ENCODE measurements at regions not wholly inside any gene's neighbourhood (a gene's known extent, or its start where the extent isn't known, plus 50 kb on each side); places are given as distances from the start of the nearest gene placed in this dataset.
"Not testable (repeated sequence)": the region's sequence is repeated elsewhere in the genome, so short reads cannot be mapped to it uniquely, and the experiment has no call there.

DNA sequence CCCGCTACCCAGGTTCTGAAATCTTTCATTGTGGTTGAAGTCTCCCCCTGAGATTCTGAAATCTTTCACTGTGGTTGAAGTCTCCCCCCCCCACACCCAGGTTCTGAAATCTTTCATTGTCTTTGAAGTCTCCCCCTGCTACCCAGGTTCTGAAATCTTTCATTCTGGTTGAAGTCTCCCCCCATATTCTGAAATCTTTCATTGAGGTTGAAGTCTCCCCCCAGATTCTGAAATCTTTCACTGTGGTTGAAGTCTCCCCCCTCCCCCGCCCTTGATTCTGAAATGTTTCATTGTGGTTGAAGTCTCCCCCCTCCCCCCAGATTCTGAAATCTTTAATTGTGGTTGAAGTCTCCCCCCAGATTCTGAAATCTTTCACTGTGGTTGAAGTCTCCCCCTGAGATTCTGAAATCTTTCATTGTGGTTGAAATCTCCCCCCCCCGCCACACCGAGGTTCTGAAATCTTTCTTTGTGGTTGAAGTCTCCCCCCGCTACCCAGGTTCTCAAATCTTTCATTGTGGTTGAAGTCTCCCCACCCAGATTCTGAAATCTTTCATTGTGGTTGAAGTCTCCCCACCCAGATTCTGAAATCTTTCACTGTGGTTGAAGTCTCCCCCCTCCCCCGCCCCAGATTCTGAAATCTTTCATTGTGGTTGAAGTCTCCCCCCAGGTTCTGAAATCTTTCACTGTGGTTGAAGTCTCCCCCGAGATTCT, 915.2 kb downstream of the BRD1 start:
- not testable (repeated sequence) for DNase-seq

DNA sequence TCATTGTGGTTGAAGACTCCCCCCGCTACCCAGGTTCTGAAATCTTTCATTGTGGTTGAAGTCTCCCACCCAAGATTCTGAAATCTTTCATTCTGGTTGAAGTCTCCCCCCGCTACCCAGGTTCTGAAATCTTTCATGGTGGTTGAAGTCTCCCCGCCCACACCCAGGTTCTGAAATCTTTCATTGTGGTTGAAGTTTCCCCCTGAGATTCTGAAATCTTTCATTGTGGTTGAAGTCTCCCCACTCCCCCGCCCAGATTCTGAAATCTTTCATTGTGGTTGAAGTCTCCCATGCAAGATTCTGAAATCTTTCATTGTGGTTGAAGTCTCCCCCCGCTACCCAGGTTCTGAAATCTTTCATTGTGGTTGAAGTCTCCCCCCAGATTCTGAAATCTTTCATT, 916.0 kb downstream of the BRD1 start:
- DNase-seq, result not testable (repeated sequence)

DNA sequence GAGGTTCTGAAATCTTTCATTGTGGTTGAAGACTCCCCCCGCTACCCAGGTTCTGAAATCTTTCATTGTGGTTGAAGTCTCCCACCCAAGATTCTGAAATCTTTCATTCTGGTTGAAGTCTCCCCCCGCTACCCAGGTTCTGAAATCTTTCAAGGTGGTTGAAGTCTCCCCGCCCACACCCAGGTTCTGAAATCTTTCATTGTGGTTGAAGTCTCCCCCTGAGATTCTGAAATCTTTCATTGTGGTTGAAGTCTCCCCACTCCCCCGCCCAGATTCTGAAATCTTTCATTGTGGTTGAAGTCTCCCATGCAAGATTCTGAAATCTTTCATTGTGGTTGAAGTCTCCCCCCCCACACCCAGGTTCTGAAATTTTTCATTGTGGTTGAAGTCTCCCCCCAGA, 916.6 kb downstream of the BRD1 start:
- not testable (repeated sequence) for DNase-seq

DNA sequence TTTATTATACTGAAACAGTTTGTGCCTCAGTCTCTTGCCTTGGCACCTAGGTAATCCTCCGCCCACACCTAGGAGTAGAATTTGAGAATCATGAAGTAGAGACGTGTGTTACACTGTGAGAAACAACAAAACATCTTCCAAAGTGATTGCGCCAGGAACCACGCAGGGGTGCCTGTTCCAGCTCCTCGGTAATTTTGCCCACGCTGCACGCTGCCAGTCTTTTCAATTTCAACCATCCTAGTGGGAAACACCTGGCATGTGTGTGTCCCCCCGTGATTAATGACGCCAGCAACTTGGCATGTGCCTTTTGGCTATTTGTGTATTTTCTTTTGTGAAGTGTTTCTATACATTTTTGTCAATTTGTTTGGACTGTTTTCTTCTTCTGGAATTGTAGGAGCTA, 919.1 kb downstream of the BRD1 start:
- no peak for DNase-seq

DNA sequence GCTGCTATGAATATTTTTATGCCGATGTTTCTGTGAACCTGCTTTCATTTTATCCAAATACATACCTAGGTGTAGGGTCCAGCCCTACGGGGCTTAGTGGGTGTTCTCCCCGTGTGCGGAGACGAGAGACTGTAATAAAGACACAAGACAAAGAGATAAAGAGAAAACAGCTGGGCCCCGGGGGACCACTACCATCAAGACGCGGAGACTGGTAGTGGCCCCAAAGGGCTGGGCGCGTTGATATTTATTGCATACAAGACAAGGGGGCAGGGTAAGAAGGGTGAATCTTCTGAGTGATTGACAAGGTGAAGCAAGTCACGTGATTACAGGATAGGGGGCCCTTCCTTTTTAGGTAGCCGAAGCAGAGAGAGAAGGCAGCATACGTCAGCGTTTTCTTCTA, 920.1 kb downstream of the BRD1 start:
- no peak for DNase-seq

DNA sequence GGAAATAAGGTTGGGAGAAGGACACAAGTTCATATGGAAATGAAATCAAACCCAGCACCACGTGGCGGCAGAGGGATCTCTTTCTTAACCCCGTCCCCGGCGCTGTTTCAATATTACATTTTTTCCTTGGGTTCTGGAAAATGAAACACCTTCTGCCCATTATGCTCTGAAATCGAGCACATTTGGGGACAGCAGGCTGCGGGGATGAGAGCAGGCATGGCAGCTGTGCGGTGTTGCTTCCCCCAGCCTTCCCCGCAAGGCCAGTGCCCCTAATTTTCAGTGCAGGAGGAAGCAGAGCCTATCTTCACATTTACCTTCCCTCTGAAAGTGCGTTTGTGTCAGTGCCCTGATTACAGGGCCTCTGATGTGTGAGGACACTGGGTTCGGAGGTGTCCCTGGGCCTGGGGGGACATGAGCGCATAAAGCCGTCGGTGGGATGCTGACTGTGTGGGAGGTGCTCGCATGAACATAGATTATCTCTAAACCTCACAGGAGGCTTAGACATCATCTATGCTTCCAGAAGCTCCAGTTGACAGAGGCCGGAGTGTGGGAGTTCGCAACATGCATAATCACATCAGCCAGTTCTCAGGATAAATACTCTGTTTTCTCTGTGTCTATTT, 921.3 kb downstream of the BRD1 start:
- peak; percentile 19 for DNase-seq

DNA sequence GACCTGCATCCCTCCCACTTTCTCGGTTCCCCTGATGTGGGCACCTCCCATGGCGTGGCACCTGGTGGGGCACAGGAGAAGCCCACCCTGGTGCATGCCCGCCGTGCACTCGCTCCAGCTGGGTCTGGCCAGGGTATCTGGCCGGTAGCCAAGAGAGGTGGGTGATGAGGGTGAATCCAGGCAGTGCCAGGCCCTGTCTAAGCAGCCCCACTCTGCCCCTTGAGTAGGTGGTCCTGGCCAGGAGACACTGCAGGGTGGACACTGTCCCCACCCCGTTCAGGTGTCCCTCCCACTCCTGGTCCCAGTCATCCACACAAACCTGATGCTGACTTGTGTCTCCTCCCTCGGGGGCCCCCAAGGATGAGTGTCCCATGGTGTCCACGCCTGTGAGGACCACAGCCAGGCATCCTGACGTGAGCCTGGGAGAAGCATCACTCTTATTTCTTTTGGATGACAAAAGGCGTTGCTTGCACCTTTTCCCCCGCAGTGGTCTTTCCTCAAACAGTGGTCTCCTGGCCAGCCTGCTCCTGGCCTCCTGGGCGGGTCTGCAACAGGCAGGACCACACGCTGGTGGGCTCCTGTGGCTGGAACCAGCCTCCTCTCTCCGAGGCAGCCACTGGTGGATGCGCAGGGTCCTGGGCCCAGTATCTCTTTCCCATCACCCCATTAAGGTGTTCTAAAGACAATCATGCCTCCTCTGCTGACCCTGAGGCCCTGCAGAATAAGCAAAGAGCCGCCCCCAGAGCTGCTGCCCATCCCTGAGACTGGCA, 922.3 kb downstream of the BRD1 start:
- peak; percentile 14 for DNase-seq

DNA sequence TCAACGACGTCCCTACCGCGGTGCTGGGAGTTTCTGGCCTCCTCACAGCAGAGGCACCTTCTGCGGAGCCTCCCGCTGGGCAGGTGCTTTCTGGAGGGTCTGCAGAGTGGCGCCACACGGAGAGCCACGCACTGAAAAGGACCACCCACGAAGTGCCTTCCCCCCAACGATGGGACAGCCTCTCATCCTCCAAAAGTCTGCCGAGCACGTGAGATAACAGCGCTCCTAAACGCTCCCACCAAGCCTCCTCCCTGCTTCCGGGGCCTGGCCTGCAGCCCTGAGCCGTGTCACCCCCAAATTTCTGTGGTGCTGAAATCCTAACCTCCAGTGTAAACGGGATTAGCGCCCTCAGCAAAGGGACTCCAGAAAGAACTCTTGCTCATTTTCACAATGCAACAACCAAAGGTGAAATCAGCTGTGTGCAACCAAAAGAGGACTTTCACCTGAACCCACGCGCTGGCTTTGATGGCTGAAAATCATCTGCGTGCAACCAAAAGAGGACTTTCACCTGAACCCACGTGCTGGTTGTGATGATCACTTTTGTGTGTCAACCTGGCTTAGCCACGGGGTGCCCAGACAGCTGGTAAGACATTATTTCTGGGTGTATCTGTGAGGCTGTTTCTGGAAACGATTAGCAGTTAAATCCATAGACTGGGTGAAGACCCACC, 924.6 kb downstream of the BRD1 start:
- no peak for DNase-seq

DNA sequence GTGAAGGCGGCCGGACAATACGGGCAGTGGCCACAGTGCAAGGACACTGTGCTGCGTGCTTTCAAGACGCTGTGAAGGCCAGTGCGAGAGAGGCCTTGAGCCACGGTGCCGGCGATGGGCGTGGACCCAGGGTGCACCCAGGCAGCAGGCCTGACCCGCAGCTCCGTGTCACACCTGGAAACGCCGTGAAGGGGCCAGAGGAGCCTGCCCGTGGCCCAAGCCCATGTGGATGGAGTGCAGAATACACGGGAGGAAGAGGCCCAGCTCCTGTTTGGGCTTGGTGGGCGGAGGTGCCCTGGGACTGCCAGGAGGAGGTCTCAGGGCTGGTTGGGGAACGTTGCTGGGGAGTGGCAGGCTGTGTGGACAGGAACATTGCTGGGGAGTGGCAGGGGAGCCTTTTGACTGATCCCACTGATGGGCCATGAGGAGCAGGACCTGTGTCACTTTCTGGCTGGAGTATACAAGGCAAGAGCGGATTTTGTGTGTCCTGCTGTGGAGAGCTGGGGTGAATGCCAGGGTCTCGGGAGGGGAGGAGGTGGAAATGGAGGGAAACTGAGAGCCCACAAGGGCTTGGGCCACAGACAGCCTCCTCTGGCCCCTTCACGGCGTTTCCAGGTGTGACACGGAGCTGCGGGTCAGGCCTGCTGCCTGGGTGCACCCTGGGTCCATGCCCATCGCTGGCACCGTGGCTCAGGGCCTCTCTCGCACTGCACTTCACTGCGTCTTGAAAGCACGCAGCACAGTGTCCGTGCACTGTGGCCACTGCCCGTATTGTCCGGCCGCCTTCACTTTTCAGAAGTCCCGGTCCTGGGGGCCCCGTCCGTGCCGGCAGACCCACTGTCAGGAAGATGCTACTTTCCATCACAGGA, 925.4 kb downstream of the BRD1 start:
- peak; percentile 10 for DNase-seq

DNA sequence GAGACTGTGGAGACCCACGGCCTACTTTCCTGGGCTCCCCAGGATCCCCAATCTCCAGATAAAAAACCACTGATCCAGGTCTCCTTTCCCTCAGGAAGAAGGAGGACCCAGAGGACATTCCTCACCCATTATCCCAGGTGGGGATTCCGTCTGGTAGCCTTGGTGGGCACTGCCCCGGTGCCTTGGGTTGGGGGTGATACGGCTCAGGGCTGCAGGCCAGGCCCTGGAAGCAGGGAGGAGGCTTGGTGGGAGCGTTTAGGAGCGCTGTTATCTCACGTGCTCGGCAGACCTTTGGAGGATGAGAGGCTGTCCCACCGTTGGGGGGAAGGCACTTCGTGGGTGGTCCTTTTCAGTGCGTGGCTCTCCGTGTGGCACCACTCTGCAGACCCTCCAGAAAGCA, 926.3 kb downstream of the BRD1 start:
- DNase-seq, result no peak

DNA sequence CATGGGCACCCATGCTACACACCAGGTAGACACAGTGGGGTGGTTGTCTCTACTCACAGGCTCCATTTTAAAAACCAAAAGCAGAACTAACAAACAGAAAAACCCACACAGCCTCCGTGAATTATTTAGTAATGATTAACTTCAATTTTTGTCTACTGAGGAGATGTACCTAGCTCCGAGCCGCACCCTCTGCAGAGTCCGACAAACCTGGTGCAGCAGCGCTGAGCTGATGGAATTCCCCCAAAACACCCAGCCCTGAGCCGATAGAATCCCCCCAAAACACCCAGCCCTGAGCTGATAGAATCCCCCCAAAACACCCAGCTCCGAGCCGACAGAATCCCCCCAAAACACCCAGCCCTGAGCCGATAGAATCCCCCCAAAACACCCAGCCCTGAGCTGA, 927.0 kb downstream of the BRD1 start:
- DNase-seq, result no peak

DNA sequence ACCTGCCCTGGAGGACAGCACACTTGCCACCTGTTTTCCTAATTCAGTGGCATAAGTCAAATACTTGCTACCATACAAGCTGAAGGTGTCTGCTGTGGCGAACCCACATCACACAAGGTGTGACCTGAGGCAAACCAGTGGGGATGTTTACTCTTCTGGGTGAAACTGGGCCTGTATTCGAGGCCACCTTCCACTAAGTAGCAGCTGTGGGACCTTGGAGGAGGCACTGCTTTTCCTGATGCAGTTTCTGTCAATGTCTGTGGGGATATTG, 927.4 kb downstream of the BRD1 start:
- DNase-seq, result no peak

DNA sequence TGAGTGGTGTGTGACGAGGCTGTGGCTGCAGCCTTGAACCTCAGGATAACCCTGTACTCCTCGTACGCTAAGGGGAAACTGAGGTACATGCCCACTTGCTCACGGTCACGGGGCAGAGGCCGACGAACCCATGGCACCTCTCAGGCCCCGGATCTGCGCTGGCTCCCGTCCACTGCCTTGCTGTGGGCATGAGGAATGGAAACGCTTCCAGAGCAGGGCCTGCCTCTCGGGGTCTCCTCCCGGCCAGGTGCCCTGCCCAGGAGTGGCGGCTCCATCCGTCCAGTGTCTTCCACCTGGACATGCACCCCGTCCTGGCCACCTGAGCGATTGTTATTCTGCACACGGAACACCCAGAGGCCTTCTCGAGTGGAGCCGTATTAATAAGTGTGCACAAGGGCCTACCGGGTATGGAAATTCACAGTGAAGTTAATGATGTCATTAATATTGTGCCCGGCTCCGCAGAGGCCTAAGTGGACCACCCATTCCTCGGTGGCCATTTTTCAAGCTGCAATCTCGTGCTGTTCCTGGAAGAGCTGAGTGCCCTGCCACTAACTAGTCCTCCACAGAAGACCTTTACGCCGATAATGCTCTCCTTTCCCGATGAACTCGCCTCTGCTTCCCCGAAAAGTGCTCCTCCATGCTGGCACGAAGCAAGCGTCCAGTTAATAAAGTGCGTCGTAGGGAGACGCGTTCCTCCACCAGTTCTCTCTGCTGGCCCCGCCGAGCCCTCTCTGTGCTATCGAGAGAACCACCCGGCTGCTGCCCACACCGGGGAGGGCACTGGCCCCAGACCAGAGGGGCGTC, 927.9 kb downstream of the BRD1 start:
- no peak for DNase-seq

DNA sequence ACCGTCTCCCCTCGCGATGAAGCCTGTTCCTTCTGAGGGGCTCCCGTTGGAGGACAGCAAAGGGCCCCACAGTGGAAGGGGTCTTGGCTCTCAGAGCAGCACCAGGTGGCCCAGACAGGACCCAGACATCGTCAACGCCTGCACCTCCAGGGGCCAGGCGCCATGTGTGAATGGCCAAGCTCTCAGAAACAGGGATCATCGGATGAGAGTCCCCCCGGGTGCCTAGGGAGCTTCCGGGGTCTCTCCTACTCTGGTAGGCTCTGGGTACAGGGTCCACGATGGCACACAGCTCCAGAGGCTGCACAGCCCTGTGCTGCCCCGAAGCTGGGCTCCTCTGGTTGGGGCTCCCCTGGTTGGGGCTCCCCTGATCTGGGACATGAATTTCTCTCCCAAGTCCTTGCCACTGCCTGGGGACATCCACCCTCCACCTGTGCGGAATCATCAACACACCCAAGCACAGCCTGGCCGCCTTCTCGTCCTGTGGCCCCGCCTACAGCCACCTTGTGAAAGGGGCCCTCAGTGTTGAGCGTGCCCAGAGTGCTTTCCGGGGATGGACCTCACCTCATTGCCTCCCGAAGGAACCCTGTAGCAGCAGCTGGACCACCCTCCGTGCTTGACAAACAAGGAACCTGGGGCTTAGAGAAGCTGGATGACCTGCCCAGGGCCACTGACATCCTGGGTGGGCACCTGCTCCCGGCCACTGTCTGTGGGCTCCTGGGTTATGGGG, 929.0 kb downstream of the BRD1 start:
- DNase-seq, result no peak

DNA sequence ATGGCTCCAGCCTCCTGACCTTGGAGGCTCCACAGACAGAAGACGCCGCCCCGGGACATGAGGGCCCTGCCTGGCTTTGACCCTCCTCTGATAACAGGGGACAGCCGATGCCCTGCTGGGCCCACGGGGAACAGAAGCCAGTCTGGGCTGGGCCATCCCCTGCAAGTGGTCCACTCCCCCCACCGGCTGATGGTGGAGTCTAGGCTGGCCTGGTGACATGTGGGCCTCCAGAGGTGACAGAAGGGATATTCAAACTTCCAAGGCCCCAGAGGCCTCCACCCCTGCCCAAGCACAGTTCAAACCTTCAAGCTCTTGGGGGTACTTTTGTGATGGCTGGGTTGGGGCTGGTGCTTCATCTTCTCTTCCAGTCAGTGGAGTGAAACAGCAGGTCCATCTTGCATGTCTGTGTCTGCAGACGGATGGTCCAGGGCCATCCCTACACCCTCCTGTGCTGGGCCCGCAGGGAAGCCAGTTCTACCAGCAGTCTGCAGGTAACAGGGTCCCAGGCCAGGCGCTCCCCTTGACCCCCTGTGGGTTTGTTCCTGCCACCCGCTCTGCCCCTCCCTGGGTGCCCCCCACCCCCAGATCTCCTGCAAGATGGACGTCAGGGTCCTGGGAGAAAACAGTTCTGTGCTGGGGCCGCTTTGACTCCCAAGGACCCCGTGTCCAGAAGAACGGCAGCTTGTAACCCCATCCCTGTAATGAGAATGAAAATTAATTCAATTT, 929.9 kb downstream of the BRD1 start:
- no peak for DNase-seq

DNA sequence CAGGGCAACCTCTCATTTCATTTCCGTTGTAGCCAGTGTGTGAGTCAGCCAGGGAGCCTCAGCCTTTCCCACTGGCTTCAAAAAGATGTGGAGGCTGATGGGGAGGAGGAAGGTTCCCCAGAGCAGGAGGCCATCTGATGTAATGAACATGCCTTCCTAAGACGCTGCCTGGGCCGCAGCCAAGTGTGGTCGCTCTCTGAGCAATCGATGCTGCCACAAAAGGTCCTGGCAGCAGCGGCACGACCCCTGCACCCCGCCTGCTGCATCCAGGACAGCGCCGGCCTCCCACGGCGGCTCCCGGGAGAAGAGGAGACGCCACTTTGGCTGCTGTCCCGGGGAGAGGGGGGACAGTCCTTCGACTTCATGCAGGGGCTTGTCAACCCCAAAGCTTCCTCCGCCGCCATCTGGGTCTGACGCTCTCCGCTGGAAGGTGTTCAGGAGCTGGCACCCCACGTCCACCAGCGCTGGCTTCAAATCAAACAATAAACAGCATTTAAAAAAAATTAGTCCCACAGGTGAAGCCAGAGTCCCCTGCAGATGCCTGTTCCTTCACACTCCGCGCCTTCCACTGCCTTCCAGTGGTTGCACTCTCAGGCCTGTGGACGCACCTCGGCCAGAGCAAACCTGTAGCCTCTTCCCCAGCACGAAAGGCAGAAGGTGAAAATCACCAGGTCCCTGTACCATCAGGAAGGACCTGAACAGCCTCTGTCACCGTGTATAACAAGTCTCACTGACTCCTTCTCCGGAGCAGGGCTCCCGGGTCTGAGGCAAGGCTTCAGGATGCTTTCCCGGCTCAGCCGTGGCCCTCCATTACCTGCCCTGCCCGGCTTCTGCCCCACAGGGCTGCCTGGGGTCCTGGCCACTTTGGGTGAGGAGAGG, 930.7 kb downstream of the BRD1 start:
- no peak for DNase-seq

DNA sequence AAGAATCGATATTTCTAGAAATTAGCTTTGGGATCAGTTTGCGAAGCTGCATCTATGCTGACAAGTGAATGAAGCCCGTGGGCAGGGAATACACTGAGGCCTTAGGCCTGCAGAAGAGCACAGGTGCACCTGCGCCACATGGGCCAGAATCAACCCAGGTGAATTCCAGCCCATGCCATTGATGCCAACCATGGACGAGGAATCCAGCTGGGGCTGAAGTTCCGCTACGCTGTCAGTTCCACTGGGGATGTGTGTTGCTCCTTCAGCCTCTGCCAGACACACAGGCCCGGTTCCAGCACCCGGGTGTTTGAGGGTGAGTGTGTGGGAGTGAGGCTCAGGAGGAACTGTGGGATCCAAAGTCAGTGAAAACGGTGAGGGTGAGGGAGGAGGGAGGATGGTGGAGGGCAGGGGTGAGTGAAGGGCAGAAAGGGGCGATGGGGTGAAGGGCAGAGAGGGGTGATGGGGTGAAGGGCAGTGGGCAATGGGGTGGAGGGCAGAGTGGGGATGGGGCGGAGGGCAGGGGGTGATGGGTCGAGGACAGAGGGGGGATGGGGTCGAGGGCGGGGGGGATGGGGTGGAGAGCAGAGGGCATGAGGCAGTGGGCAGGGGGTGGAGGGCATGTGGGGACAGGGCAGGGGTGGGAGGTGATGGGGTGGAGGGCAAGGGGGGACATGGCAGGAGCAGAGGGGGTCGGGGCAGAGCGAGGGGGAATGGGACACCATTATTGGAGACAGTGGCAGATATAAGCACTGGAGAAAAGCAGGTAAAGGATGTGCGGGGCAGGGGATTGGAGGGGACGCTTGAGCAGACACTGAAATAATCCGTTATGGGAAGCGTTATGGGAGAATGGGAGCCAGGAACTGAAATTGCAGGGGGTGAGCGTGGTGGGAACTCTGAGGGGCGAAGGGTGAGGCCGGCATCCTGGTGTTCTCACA, 931.6 kb downstream of the BRD1 start:
- DNase-seq, result no peak

DNA sequence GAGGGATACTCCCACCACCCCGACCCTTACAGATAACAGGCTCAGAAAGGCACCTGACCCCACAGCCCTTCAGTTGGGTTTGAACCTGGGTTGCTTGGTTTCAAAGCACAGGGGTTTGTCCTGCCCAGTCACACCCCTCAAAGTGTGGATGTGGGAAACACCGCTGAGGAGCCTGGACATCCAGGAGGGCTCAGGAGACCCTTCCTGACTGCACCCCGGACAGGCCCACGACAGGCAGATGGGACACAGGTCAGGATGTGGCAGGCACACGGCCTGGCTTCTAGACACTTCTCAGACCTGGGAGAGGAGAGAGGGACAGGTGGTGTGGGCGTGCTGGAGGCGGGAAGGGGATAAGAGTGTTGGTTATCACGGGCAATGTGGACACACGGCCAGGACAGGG, 932.3 kb downstream of the BRD1 start:
- DNase-seq, result no peak

Data from femur (tissue), 1 donor.